ENCODE measurements at regions not wholly inside any gene's neighbourhood (a gene's known extent, or its start where the extent isn't known, plus 50 kb on each side); places are given as distances from the start of the nearest gene placed in this dataset.
"Not testable (repeated sequence)": the region's sequence is repeated elsewhere in the genome, so short reads cannot be mapped to it uniquely, and the experiment has no call there.

DNA sequence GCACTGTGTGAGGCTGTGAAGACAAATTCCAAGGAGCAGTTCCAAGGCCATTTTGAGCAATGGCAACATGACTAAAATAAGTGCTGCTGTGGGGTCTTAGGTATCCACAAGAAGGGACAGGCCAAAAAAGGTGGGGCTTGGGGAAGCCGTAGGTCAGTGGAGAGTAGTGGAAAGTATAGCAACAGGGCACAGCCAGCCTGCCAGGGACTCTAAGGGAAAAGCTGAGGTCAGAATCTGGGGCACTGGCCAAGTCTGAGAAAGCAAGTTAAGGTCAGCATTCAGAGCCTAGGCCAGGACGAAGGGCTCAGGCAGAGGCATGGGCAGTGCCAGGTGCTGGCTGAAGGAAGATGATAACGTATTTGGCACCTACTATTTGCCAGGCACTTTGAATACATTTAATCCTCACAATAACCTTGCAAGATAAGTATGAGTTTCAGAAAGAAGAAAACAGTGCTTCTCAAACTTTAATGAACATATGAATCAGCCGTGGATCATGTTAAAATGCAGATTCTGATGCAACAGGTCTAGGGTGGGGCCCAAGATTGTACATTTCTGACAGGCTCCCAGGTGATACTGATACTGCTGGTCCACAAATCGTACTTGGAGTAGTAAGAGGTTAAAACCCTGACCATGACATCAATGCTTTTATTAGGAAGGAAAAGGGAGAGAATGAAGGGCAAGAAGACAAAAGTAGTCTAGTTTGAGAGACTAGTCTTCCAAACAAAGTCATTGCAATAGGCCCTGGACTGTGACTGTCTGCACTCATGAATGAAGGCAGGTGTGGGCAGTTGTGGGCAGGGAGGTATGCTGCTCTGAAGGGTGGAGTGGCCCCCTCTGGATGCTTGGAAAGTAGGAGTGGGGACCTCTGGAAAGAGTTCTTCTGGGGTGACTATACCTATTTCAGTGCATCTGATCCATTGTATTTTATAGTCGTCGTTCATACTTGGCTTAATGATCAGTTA lies 106.3 kb upstream of the ANKRD28 start:
- no peak for DNase-seq (ENCODE audit: low read depth)

DNA sequence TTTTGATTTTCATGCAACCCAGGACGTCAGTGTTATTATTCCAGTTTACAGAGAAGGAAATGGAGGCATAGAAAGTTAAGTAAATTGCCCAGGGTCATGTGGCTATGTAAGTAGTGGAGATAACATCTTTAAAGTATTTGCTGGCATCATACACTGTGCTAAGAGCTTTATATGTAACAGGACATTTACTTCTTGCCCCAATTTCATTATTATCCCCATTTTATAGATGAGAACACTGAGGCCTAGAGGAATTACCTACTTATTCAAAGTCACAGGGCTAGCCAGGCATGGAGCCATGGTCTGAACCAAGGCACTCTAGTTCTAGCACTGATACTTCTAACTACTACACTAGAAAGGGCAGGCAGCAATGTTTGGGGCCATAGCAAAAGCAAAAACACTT lies 107.3 kb upstream of the ANKRD28 start:
- DNase-seq (ENCODE audit: low read depth): no peak

GRCh38 chr3:15907403-15907802 lies 109.6 kb upstream of the ANKRD28 start:
- not testable (repeated sequence) for DNase-seq (ENCODE audit: low read depth)

DNA sequence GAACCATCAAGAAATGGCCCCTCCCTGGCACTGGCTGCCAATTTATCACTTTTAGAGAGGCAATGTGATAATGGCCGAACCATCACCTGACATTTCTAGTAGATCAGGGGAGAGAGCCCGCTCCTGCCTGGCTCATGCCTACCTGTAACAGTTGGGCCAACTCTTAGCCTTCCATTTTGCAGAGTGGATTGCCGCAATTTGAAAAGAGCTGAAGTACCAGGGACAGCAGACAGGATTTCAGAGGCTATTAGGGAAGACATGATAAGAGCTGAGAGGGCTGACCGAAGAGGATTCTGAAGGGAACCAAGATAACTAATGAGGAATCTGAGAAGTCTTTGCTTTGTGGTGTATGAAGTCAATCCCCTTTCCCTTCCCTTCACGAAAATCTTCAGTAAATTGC lies 121.2 kb upstream of the ANKRD28 start:
- no peak for DNase-seq (ENCODE audit: low read depth)

- no peak for DNase-seq (ENCODE audit: low read depth)
These were observed 122.2 kb upstream of the ANKRD28 start for GRCh38 chr3:15919971-15920370.

- DNase-seq (ENCODE audit: low read depth): no peak
These were observed 126.0 kb upstream of the ANKRD28 start for GRCh38 chr3:15923640-15924405.

- DNase-seq (ENCODE audit: low read depth): no peak
These were observed 127.1 kb upstream of the ANKRD28 start for GRCh38 chr3:15924914-15925313.

DNA sequence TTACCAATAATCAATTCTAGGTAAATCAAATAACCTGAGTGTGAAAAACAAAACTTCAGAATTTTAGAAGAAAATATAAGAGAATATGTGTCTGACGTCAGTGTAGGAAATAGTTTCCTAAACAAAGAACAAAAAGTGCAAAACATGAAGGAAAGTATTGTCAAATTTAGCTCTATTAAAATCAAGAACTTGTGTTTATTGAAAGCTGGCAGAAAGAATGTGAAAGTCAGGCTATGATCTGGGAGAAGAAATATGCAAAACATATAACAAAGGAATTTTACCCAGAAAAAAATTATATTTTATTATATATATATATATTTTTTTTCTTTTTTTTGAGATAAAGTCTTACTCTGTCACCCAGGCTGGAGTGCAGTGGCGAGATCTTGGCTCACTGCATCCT lies 129.1 kb upstream of the ANKRD28 start:
- no peak for DNase-seq (ENCODE audit: low read depth)

GRCh38 chr3:15927969-15928368 lies 130.2 kb upstream of the ANKRD28 start:
- no peak for DNase-seq (ENCODE audit: low read depth)

DNA sequence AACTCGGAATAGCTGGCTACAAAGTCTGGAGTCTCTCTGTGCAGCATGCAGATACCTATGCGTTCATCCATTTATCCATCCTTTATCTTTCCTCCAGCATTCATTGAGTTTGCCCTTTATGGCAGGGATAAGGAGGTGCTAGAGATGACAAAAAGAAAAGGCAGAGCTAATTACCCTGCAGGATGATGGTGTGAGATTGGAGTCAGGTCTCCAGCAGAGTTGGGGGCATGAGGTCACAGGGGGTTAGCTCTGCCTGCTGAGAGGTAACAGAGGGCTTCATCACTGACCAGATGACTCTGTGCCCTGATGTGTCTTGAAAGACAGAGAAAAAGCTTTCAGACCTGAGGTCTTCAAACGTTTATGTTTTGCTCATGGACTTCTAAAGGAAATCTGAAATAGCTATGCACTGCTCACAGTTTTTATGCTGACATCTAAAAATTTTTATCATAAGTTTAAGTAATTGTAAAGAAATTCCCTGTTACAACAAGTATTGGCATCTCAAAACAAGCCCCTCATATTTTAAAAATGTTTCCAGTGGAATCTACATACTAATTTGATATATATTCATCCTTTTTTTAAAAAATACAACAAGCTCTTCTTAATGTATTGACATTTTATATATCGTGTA lies 132.3 kb upstream of the ANKRD28 start:
- DNase-seq (ENCODE audit: low read depth): no peak

GRCh38 chr3:15932348-15933300 lies 134.8 kb upstream of the ANKRD28 start:
- no peak for DNase-seq (ENCODE audit: low read depth)

DNA sequence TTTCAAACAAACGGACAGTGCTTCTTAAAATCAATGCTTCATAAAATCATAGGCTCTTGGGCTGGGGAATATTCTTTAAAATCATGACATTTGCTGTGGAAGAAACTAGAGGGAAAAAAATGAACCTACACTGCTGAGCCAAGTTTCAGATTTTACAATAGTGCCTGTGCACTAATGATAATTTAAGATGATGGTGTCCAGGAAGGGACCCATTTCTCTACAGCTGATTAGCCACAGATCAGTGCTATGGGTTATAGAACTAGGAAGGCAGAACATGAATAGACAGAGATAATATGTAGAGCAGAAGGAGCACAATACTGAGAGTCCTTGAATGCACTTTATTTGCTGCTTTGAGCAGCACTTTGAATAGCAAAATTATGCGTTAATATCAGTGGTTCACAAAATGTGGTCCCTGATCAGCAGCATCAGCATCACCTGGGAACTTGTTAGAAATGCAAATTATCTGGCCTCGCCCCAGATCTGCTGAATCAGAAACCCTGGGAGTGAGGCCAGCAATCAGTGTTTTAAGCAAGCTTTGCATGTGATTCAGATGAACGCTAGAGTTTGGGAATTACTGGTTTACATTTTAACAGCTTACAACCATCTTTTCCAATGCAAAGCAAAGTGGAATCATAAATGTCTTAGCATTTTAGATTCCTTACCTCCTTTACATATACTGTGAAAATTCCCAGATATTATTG lies 135.8 kb upstream of the ANKRD28 start:
- no peak for DNase-seq (ENCODE audit: low read depth)

GRCh38 chr3:15934389-15935195 lies 136.8 kb upstream of the ANKRD28 start:
- no peak for DNase-seq (ENCODE audit: low read depth)

GRCh38 chr3:15936312-15936711 lies 138.5 kb upstream of the ANKRD28 start:
- DNase-seq (ENCODE audit: low read depth): no peak

DNA sequence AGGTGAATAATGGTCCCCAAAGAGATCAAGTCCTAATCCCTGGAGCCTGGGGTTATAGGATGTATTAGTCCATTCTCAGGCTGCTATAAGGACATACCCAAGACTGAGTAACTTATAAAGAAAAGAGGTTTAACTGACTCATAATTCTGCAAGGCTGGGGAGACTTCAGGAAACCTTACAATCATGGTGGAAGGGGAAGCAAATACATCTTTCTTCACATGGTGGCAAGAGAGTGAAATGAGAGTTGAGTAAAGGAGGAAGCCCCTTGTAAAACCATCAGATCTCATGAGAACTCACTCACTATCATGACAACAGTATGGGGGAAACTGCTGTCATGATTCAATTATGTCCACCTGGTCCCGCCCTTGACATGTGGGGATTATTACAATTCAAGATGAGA lies 142.9 kb upstream of the ANKRD28 start:
- no peak for DNase-seq (ENCODE audit: low read depth)

GRCh38 chr3:15941457-15941856 lies 143.7 kb upstream of the ANKRD28 start:
- DNase-seq (ENCODE audit: low read depth): not testable (repeated sequence)

DNA sequence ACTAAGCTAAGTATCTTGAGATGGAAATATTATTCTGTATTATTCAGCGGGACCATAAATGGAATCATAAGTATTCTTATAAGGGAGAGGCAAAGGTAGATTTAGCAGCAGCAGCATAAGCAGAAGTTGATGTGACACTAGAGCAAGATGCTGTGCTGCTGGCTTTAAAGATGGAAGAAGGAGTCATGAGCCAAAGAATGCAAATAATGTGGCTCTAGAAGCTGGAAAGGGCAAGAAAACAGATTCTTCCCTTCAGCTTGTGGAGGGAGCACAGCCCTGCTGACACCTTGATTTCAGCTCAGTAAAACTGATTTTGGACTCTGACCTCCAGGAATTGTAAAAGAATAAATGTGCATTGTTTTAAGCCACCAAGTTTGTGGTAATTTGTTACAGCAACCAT lies 144.2 kb upstream of the ANKRD28 start:
- no peak for DNase-seq (ENCODE audit: low read depth)

DNA sequence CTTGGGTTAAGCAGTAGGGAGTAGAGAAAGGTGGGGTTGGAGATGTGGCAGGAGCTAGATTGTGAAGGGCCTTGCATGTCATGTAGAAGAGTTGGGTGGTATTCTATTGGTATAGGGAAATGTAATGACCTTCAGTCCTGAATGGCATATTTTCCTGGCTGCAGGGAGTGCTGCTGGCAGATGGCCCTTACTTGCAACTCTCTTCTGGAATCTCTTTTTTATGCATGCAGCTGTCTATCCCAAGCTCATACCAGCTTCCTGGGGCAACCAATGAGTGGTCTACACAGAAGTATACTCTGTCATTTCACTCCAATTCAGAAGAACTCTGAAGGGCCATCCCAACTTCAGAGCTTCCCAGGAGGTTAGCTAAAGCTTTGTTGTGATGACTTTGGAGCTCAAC lies 144.7 kb upstream of the ANKRD28 start:
- no peak for DNase-seq (ENCODE audit: low read depth)

DNA sequence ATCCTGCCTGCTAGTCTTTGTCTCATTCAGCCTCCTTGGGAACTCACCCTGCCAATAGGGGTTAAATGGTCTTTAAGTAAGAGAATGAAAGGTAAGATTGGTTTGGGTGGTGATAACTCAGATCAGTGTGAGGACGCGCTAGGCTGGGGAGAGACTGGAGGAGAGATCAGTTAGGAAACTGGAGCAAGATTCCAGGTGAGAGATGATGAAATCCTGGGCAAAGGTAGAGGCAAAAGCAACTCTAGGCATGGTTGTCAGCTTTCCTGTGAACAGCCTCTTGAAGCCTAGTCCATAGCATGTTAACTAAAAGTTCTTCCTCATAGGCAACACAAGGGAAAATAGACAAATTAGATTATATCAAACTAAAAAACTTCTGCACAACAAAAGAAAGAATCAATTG lies 145.2 kb upstream of the ANKRD28 start:
- DNase-seq (ENCODE audit: low read depth): no peak

GRCh38 chr3:15948388-15948787 lies 150.6 kb upstream of the ANKRD28 start:
- DNase-seq (ENCODE audit: low read depth): no peak

Data from stimulated activated CD4-positive, alpha-beta T cell treated with anti-CD3 and anti-CD28 coated beads, Interleukin-2, amount 100 ng/mL, for 4 hours (primary cell).